ENCODE measurements at regions not wholly inside any gene's neighbourhood (a gene's known extent, or its start where the extent isn't known, plus 50 kb on each side); places are given as distances from the start of the nearest gene placed in this dataset.

GRCh38 chr11:130802567-130802966 is 113.7 kb downstream of the SNX19 start:
- no peaks in the 10 kb centered on the region for H3K36me3 ChIP-seq (ENCODE audit: control insufficient read depth in 3 of 3, insufficient read depth in 3 of 3, low read length in 3 of 3)
- H3K27me3 ChIP-seq (ENCODE audit: control insufficient read depth in 3 of 3, insufficient read depth in 3 of 3, low read length in 3 of 3), result no peaks in the 10 kb centered on the region
- H3K9me3 ChIP-seq (ENCODE audit: control insufficient read depth in 3 of 3, low read length in 3 of 3), result peaks cover 0 to 4% (median 0%) of the 10 kb centered on the region in 3 donors
- no peak overlapping the region for H3K9ac ChIP-seq (ENCODE audit: low read depth in 1 of 3, low read length in 3 of 3)
- H3K4me1 ChIP-seq (ENCODE audit: control insufficient read depth in 3 of 3, insufficient read depth in 3 of 3, low read length in 3 of 3), result no peaks in the 10 kb centered on the region
- no peak overlapping the region for H3K4me3 ChIP-seq (ENCODE audit: low read length in 3 of 3)
- H3K27ac ChIP-seq (ENCODE audit: low read depth, low read length), result no peak overlapping the region

GRCh38 chr11:130804306-130805076 is 111.8 kb downstream of the SNX19 start:
- no peak overlapping the region for H3K27ac ChIP-seq (ENCODE audit: low read depth, low read length)
- H3K27me3 ChIP-seq (ENCODE audit: control insufficient read depth in 3 of 3, insufficient read depth in 3 of 3, low read length in 3 of 3), result no peaks in the 10 kb centered on the region
- peaks cover 0 to 4% (median 0%) of the 10 kb centered on the region in 3 donors for H3K9me3 ChIP-seq (ENCODE audit: control insufficient read depth in 3 of 3, low read length in 3 of 3)
- H3K9ac ChIP-seq (ENCODE audit: low read depth in 1 of 3, low read length in 3 of 3), result no peak overlapping the region
- H3K4me1 ChIP-seq (ENCODE audit: control insufficient read depth in 3 of 3, insufficient read depth in 3 of 3, low read length in 3 of 3), result no peaks in the 10 kb centered on the region
- no peaks in the 10 kb centered on the region for H3K36me3 ChIP-seq (ENCODE audit: control insufficient read depth in 3 of 3, insufficient read depth in 3 of 3, low read length in 3 of 3)
- H3K4me3 ChIP-seq (ENCODE audit: low read length in 3 of 3), result no peak overlapping the region

GRCh38 chr11:130806746-130807145 is 109.5 kb downstream of the SNX19 start:
- no peaks in the 10 kb centered on the region for H3K4me1 ChIP-seq (ENCODE audit: control insufficient read depth in 3 of 3, insufficient read depth in 3 of 3, low read length in 3 of 3)
- H3K9ac ChIP-seq (ENCODE audit: low read depth in 1 of 3, low read length in 3 of 3), result no peak overlapping the region
- no peaks in the 10 kb centered on the region for H3K27me3 ChIP-seq (ENCODE audit: control insufficient read depth in 3 of 3, insufficient read depth in 3 of 3, low read length in 3 of 3)
- H3K36me3 ChIP-seq (ENCODE audit: control insufficient read depth in 3 of 3, insufficient read depth in 3 of 3, low read length in 3 of 3), result no peaks in the 10 kb centered on the region
- H3K9me3 ChIP-seq (ENCODE audit: control insufficient read depth in 3 of 3, low read length in 3 of 3), result no peaks in the 10 kb centered on the region
- H3K4me3 ChIP-seq (ENCODE audit: low read length in 3 of 3), result no peak overlapping the region
- H3K27ac ChIP-seq (ENCODE audit: low read depth, low read length), result no peak overlapping the region

- no peak overlapping the region for H3K4me3 ChIP-seq (ENCODE audit: low read length in 3 of 3)
- no peaks in the 10 kb centered on the region for H3K27me3 ChIP-seq (ENCODE audit: control insufficient read depth in 3 of 3, insufficient read depth in 3 of 3, low read length in 3 of 3)
- no peak overlapping the region for H3K27ac ChIP-seq (ENCODE audit: low read depth, low read length)
- no peak overlapping the region for H3K9ac ChIP-seq (ENCODE audit: low read depth in 1 of 3, low read length in 3 of 3)
- H3K4me1 ChIP-seq (ENCODE audit: control insufficient read depth in 3 of 3, insufficient read depth in 3 of 3, low read length in 3 of 3), result no peaks in the 10 kb centered on the region
- no peaks in the 10 kb centered on the region for H3K9me3 ChIP-seq (ENCODE audit: control insufficient read depth in 3 of 3, low read length in 3 of 3)
- H3K36me3 ChIP-seq (ENCODE audit: control insufficient read depth in 3 of 3, insufficient read depth in 3 of 3, low read length in 3 of 3), result no peaks in the 10 kb centered on the region
These were observed 107.7 kb downstream of the SNX19 start for GRCh38 chr11:130808541-130808940.

- Histone ChIP-seq H3K9me3 (ENCODE audit: control insufficient read depth in 3 of 3, low read length in 3 of 3) (no peaks in the 10 kb centered on the region), H3K9ac (ENCODE audit: low read depth in 1 of 3, low read length in 3 of 3) (no peak overlapping the region), H3K27me3 (ENCODE audit: control insufficient read depth in 3 of 3, insufficient read depth in 3 of 3, low read length in 3 of 3) (no peaks in the 10 kb centered on the region), H3K27ac (ENCODE audit: low read depth, low read length) (no peak overlapping the region), H3K4me3 (ENCODE audit: low read length in 3 of 3) (no peak overlapping the region), H3K36me3 (ENCODE audit: control insufficient read depth in 3 of 3, insufficient read depth in 3 of 3, low read length in 3 of 3) (no peaks in the 10 kb centered on the region), H3K4me1 (ENCODE audit: control insufficient read depth in 3 of 3, insufficient read depth in 3 of 3, low read length in 3 of 3) (peaks cover 0 to 3% (median 2%) of the 10 kb centered on the region in 3 donors)
These were observed 103.1 kb downstream of the SNX19 start for GRCh38 chr11:130813196-130813595.

GRCh38 chr11:130813638-130814037 is 102.6 kb downstream of the SNX19 start:
- no peak overlapping the region for H3K4me3 ChIP-seq (ENCODE audit: low read length in 3 of 3)
- H3K9me3 ChIP-seq (ENCODE audit: control insufficient read depth in 3 of 3, low read length in 3 of 3), result no peaks in the 10 kb centered on the region
- H3K36me3 ChIP-seq (ENCODE audit: control insufficient read depth in 3 of 3, insufficient read depth in 3 of 3, low read length in 3 of 3), result no peaks in the 10 kb centered on the region
- H3K27me3 ChIP-seq (ENCODE audit: control insufficient read depth in 3 of 3, insufficient read depth in 3 of 3, low read length in 3 of 3), result no peaks in the 10 kb centered on the region
- H3K4me1 ChIP-seq (ENCODE audit: control insufficient read depth in 3 of 3, insufficient read depth in 3 of 3, low read length in 3 of 3), result peaks cover 0 to 3% (median 2%) of the 10 kb centered on the region in 3 donors
- H3K9ac ChIP-seq (ENCODE audit: low read depth in 1 of 3, low read length in 3 of 3), result no peak overlapping the region
- H3K27ac ChIP-seq (ENCODE audit: low read depth, low read length), result no peak overlapping the region

GRCh38 chr11:130814440-130815096 is 101.7 kb downstream of the SNX19 start:
- Histone ChIP-seq H3K4me3 (ENCODE audit: low read length in 3 of 3) (no peak overlapping the region), H3K36me3 (ENCODE audit: control insufficient read depth in 3 of 3, insufficient read depth in 3 of 3, low read length in 3 of 3) (no peaks in the 10 kb centered on the region), H3K27me3 (ENCODE audit: control insufficient read depth in 3 of 3, insufficient read depth in 3 of 3, low read length in 3 of 3) (no peaks in the 10 kb centered on the region), H3K27ac (ENCODE audit: low read depth, low read length) (no peak overlapping the region), H3K4me1 (ENCODE audit: control insufficient read depth in 3 of 3, insufficient read depth in 3 of 3, low read length in 3 of 3) (peaks cover 0 to 3% (median 2%) of the 10 kb centered on the region in 3 donors), H3K9me3 (ENCODE audit: control insufficient read depth in 3 of 3, low read length in 3 of 3) (no peaks in the 10 kb centered on the region), H3K9ac (ENCODE audit: low read depth in 1 of 3, low read length in 3 of 3) (no peak overlapping the region)

- no peaks in the 10 kb centered on the region for H3K36me3 ChIP-seq (ENCODE audit: control insufficient read depth in 3 of 3, insufficient read depth in 3 of 3, low read length in 3 of 3)
- no peak overlapping the region for H3K9ac ChIP-seq (ENCODE audit: low read depth in 1 of 3, low read length in 3 of 3)
- no peak overlapping the region for H3K4me3 ChIP-seq (ENCODE audit: low read length in 3 of 3)
- H3K9me3 ChIP-seq (ENCODE audit: control insufficient read depth in 3 of 3, low read length in 3 of 3), result no peaks in the 10 kb centered on the region
- H3K4me1 ChIP-seq (ENCODE audit: control insufficient read depth in 3 of 3, insufficient read depth in 3 of 3, low read length in 3 of 3), result peaks cover 0 to 3% (median 2%) of the 10 kb centered on the region in 3 donors
- no peak overlapping the region for H3K27ac ChIP-seq (ENCODE audit: low read depth, low read length)
- no peaks in the 10 kb centered on the region for H3K27me3 ChIP-seq (ENCODE audit: control insufficient read depth in 3 of 3, insufficient read depth in 3 of 3, low read length in 3 of 3)
These were observed 101.0 kb downstream of the SNX19 start for GRCh38 chr11:130815097-130815802.

- Histone ChIP-seq H3K36me3 (ENCODE audit: control insufficient read depth in 3 of 3, insufficient read depth in 3 of 3, low read length in 3 of 3) (no peaks in the 10 kb centered on the region), H3K4me1 (ENCODE audit: control insufficient read depth in 3 of 3, insufficient read depth in 3 of 3, low read length in 3 of 3) (peaks cover 0 to 3% (median 2%) of the 10 kb centered on the region in 3 donors), H3K27ac (ENCODE audit: low read depth, low read length) (no peak overlapping the region), H3K4me3 (ENCODE audit: low read length in 3 of 3) (no peak overlapping the region), H3K27me3 (ENCODE audit: control insufficient read depth in 3 of 3, insufficient read depth in 3 of 3, low read length in 3 of 3) (no peaks in the 10 kb centered on the region), H3K9me3 (ENCODE audit: control insufficient read depth in 3 of 3, low read length in 3 of 3) (no peaks in the 10 kb centered on the region), H3K9ac (ENCODE audit: low read depth in 1 of 3, low read length in 3 of 3) (no peak overlapping the region)
These were observed 100.3 kb downstream of the SNX19 start for GRCh38 chr11:130815956-130816355.

Measured in skeletal muscle tissue (tissue), 3 donors.